ENCODE measurements at regions not wholly inside any gene's neighbourhood (a gene's known extent, or its start where the extent isn't known, plus 50 kb on each side); places are given as distances from the start of the nearest gene placed in this dataset.

GRCh38 chr15:77782691-77783090 is 150.0 kb upstream of the LINGO1 start:
- peaks cover 18% of the 10 kb centered on the region for H3K9me3 Mint-ChIP-seq
- peaks cover 14% of the 10 kb centered on the region for H3K4me1 ChIP-seq
- no peaks in the 10 kb centered on the region for H3K9me3 ChIP-seq (ENCODE audit: low read depth)
- H3K27me3 ChIP-seq, result no peaks in the 10 kb centered on the region
- peak overlapping the region; percentile 13 for H3K4me2 ChIP-seq
- no peak overlapping the region for H3K9ac ChIP-seq
- no peaks in the 10 kb centered on the region for H3K79me2 ChIP-seq (ENCODE audit: low read depth)
- peaks cover 8% of the 10 kb centered on the region for H3K4me1 Mint-ChIP-seq
- H3K4me3 Mint-ChIP-seq, result no peak overlapping the region
- no peaks in the 10 kb centered on the region for H3K36me3 Mint-ChIP-seq
- no peaks in the 10 kb centered on the region for H4K20me1 ChIP-seq (ENCODE audit: low read depth)
- TF ChIP-seq CTCF (IDR thresholded peaks at IDR 0.05), result no peak
- no peak for TF ChIP-seq EZH2phosphoT487 (IDR thresholded peaks at IDR 0.05)
- no peak for TF ChIP-seq EZH2 (IDR thresholded peaks at IDR 0.05)
- no peak overlapping the region for H3K4me3 ChIP-seq
- H2AFZ ChIP-seq (replicated peaks), result no peak overlapping the region
- no peak overlapping the region for H3K27ac ChIP-seq
- no peaks in the 10 kb centered on the region for H3K36me3 ChIP-seq
- peaks cover 22% of the 10 kb centered on the region for H3K27me3 Mint-ChIP-seq (ENCODE audit: insufficient read depth, low read depth)
- peaks cover 15% of the 10 kb centered on the region for H3F3A ChIP-seq (ENCODE audit: low read depth)
- H3K27ac Mint-ChIP-seq, result peak overlapping the region; percentile 15
- DNase-seq (ENCODE audit: low spot score), result peak; percentile 64

DNA sequence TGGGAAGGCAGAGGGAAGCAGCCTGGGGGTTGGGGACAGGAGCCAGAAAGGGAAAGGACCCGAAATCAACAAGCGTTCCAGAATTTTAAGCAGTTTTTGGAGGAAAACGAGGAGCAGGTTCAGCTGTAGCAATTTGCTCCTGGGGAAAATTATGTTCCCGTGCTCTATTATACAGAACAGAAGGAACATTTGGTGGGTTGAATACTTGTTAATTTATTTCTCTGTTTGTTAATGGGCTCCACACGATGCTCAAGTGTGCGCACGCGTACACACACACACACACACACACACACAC is 149.2 kb upstream of the LINGO1 start:
- no peaks in the 10 kb centered on the region for H3K9me3 ChIP-seq (ENCODE audit: low read depth)
- peaks cover 14% of the 10 kb centered on the region for H3K4me1 ChIP-seq
- H3K4me3 ChIP-seq, result no peak overlapping the region
- no peaks in the 10 kb centered on the region for H3K36me3 ChIP-seq
- H2AFZ ChIP-seq (replicated peaks), result no peak overlapping the region
- H3K27ac ChIP-seq, result no peak overlapping the region
- no peaks in the 10 kb centered on the region for H3K27me3 ChIP-seq
- DNase-seq (ENCODE audit: low spot score), result no peak
- H3K4me3 Mint-ChIP-seq, result no peak overlapping the region
- H3K79me2 ChIP-seq (ENCODE audit: low read depth), result no peaks in the 10 kb centered on the region
- H3K27ac Mint-ChIP-seq, result no peak overlapping the region
- H3F3A ChIP-seq (ENCODE audit: low read depth), result peaks cover 15% of the 10 kb centered on the region
- no peak overlapping the region for H3K4me2 ChIP-seq
- H3K4me1 Mint-ChIP-seq, result peaks cover 8% of the 10 kb centered on the region
- peaks cover 18% of the 10 kb centered on the region for H3K9me3 Mint-ChIP-seq
- no peaks in the 10 kb centered on the region for H4K20me1 ChIP-seq (ENCODE audit: low read depth)
- no peak for TF ChIP-seq CTCF (IDR thresholded peaks at IDR 0.05)
- no peak for TF ChIP-seq EZH2 (IDR thresholded peaks at IDR 0.05)
- TF ChIP-seq EZH2phosphoT487 (IDR thresholded peaks at IDR 0.05), result no peak
- H3K9ac ChIP-seq, result no peak overlapping the region
- peaks cover 2% of the 10 kb centered on the region for H3K36me3 Mint-ChIP-seq
- H3K27me3 Mint-ChIP-seq (ENCODE audit: insufficient read depth, low read depth), result peaks cover 20% of the 10 kb centered on the region

- peaks cover 20% of the 10 kb centered on the region for H3K27me3 Mint-ChIP-seq (ENCODE audit: insufficient read depth, low read depth)
- Histone ChIP-seq H3K9ac (no peak overlapping the region), H3K9me3 (ENCODE audit: low read depth) (no peaks in the 10 kb centered on the region), H3K4me2 (no peak overlapping the region), H3K27ac (no peak overlapping the region), H3F3A (ENCODE audit: low read depth) (peaks cover 15% of the 10 kb centered on the region), H4K20me1 (ENCODE audit: low read depth) (no peaks in the 10 kb centered on the region), H3K79me2 (ENCODE audit: low read depth) (no peaks in the 10 kb centered on the region), H3K36me3 (no peaks in the 10 kb centered on the region), H3K4me1 (peaks cover 14% of the 10 kb centered on the region), H2AFZ (replicated peaks) (no peak overlapping the region), H3K27me3 (no peaks in the 10 kb centered on the region), H3K4me3 (no peak overlapping the region)
- peaks cover 18% of the 10 kb centered on the region for H3K9me3 Mint-ChIP-seq
- no peak for DNase-seq (ENCODE audit: low spot score)
- TF ChIP-seq CTCF (IDR thresholded peaks at IDR 0.05) (no peak), EZH2phosphoT487 (IDR thresholded peaks at IDR 0.05) (no peak), EZH2 (IDR thresholded peaks at IDR 0.05) (no peak)
- no peak overlapping the region for H3K4me3 Mint-ChIP-seq
- H3K36me3 Mint-ChIP-seq, result peaks cover 2% of the 10 kb centered on the region
- H3K27ac Mint-ChIP-seq, result no peak overlapping the region
- H3K4me1 Mint-ChIP-seq, result peaks cover 8% of the 10 kb centered on the region
Observed at GRCh38 chr15:77781151-77781945, 148.6 kb upstream of the LINGO1 start.

Measured in neural progenitor cell (in vitro differentiated cells).